ENCODE measurements at regions not wholly inside any gene's neighbourhood (a gene's known extent, or its start where the extent isn't known, plus 50 kb on each side); places are given as distances from the start of the nearest gene placed in this dataset.

GRCh38 chr3:6717026-6717943 is 143.6 kb upstream of the GRM7 start:
- Histone ChIP-seq H2AFZ (ENCODE audit: low read depth, low read length) (no peak overlapping the region), H3K36me3 (ENCODE audit: control insufficient read depth, insufficient read depth, low read length) (peaks cover 18% of the 10 kb centered on the region; the same call in 2 of the 3 replicates), H3K9ac (ENCODE audit: insufficient read depth in 1 of 2, low read depth in 2 of 2, low read length in 2 of 2) (no peak overlapping the region), H3K27ac (ENCODE audit: extremely low read depth, low read depth, low read length) (no peak overlapping the region), H4K20me1 (replicated peaks; ENCODE audit: control insufficient read depth, insufficient read depth, low read length) (no peaks in the 10 kb centered on the region), H3K4me1 (replicated peaks in 1 of 2; ENCODE audit: control insufficient read depth in 2 of 2, insufficient read depth in 2 of 2, low read length in 2 of 2) (no peaks in the 10 kb centered on the region), H3K79me2 (ENCODE audit: control insufficient read depth, insufficient read depth, low read length) (no peaks in the 10 kb centered on the region), H3K4me3 (no peak overlapping the region), H3K27me3 (ENCODE audit: control insufficient read depth in 2 of 2, insufficient read depth in 2 of 2, low read length in 2 of 2) (no peaks in the 10 kb centered on the region), H3K9me1 (ENCODE audit: control insufficient read depth, insufficient read depth, low read length) (no peaks in the 10 kb centered on the region), H3K9me3 (replicated peaks; ENCODE audit: control insufficient read depth, insufficient read depth, low read depth, low read length) (no peaks in the 10 kb centered on the region), H3K4me2 (ENCODE audit: insufficient read depth, low read length) (no peak overlapping the region)
- DNase-seq (ENCODE audit: extremely low read depth in 1 of 4, low spot score in 3 of 4) (no peak), ATAC-seq (no peak), FAIRE-seq (no peak)
- WGBS (ENCODE audit: insufficient coverage, low coverage, missing lambda C conversion rate), result 70% methylated on average over 6 of the region's 6 CpGs
- ChIA-PET CTCF (ENCODE audit: low intra/inter-chr PET ratio) (no interaction called here), POLR2A (interaction anchor here (0.6 kb wide), 1 partner anchor 208 kb away, joined by 3 read pairs; no protein-coding TSS in a partner anchor)
- in situ Hi-C loops (cut with MboI) (no loop called here), intact Hi-C loops (cut with micrococcal nuclease) (no loop called here)
- TF ChIP-seq GABPA (tag; conservative IDR thresholded peaks at IDR 0.05; ENCODE audit: low read depth), result no peak
- peak; percentile 81 for TF ChIP-seq SPI1 (IDR thresholded peaks at IDR 0.05; ENCODE audit: borderline replicate concordance, low read depth, low read length)
- BruUV-seq (replicated peaks), result no TSS peak

- POLR2A ChIA-PET, result interaction anchor here (0.7 to 1.3 kb wide), 2 partner anchors 14 to 18 kb away, joined by 3 to 5 read pairs; no protein-coding TSS in a partner anchor
- FAIRE-seq, result no peak
- no peak for ATAC-seq
Observed at GRCh38 chr3:6719999-6720398, 140.9 kb upstream of the GRM7 start.

More at GRCh38 chr3:6719999-6720398, 140.9 kb upstream of the GRM7 start:
- Histone ChIP-seq H4K20me1 (replicated peaks; ENCODE audit: control insufficient read depth, insufficient read depth, low read length) (no peaks in the 10 kb centered on the region), H3K36me3 (ENCODE audit: control insufficient read depth, insufficient read depth, low read length) (peaks cover 20% of the 10 kb centered on the region; the same call in 2 of the 3 replicates), H3K9ac (ENCODE audit: insufficient read depth in 1 of 2, low read depth in 2 of 2, low read length in 2 of 2) (no peak overlapping the region), H3K27me3 (ENCODE audit: control insufficient read depth in 2 of 2, insufficient read depth in 2 of 2, low read length in 2 of 2) (no peaks in the 10 kb centered on the region), H3K9me1 (ENCODE audit: control insufficient read depth, insufficient read depth, low read length) (no peaks in the 10 kb centered on the region), H3K79me2 (ENCODE audit: control insufficient read depth, insufficient read depth, low read length) (no peaks in the 10 kb centered on the region), H3K4me2 (ENCODE audit: insufficient read depth, low read length) (no peak overlapping the region), H3K9me3 (replicated peaks; ENCODE audit: control insufficient read depth, insufficient read depth, low read depth, low read length) (no peaks in the 10 kb centered on the region), H3K4me3 (no peak overlapping the region), H3K27ac (ENCODE audit: extremely low read depth, low read depth, low read length) (no peak overlapping the region), H3K4me1 (replicated peaks in 1 of 2; ENCODE audit: control insufficient read depth in 2 of 2, insufficient read depth in 2 of 2, low read length in 2 of 2) (no peaks in the 10 kb centered on the region), H2AFZ (ENCODE audit: low read depth, low read length) (no peak overlapping the region)
- in situ Hi-C loops (cut with MboI), result no loop called here
- no TSS peak for BruUV-seq (replicated peaks)
- CTCF ChIA-PET (ENCODE audit: low intra/inter-chr PET ratio), result no interaction called here
- TF ChIP-seq ZNF316 (IDR thresholded peaks at IDR 0.05) (peak; percentile 75), NONO (IDR thresholded peaks at IDR 0.05; ENCODE audit: low read depth in 2 of 2, low read length in 1 of 2) (no peak), MAFF (IDR thresholded peaks at IDR 0.05; ENCODE audit: low read length) (peak; percentile 13; the same call in 1 of the 2 replicates), C11orf30 (IDR thresholded peaks at IDR 0.05; ENCODE audit: low read depth) (peak; percentile 52)
- intact Hi-C loops (cut with micrococcal nuclease), result no loop called here
- no peak for DNase-seq (ENCODE audit: extremely low read depth in 1 of 4, low spot score in 3 of 4)
